ENCODE measurements at regions not wholly inside any gene's neighbourhood (a gene's known extent, or its start where the extent isn't known, plus 50 kb on each side); places are given as distances from the start of the nearest gene placed in this dataset.

DNA sequence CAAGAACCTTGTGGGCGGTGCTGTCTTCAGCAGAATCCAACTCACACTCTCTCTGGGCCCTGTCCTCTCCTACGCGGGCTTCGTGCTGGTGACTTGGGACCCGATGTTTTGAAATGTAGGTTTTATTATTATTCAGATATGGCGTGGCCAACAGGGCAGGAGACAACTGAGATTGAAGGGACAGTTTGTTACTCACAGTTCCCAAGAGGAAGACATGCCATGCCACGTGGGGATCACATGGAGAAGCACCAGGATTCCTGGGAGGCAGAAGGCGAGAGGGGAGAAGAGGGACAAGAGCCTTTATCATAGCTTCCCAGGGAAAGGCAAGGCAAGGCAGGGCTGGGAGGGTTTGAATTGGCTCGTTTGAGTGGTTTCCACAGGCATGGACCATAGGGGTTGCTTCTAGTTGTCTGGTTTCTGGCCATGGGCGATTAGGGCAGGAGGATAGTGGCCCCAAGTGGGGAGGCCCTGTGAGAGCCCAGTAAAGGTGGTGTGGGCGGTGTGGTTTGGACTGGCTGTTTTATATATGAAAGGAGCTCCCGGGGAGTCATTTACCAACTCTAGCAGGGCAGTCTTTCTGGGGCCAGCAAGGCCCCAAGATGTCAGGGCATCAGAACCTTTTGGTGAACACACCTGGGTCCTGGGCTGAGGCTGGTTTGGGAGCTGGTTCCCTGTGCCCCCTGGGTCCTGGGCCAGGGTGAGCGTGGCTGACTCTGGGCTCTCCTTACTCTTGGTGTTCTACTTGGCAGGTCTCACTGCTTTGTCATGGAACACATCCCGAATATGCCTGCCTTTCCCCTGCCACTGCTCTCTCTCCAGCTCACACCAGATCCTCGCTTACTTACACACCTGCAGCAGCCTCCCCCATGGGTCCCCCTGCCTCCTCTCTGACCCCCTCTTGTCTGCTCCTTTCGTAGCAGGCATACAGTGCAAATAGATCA lies 94.0 kb upstream of the ZNF536 start:
- Histone ChIP-seq H3K4me3 (no peak overlapping the region), H3K27ac (peak overlapping the region in 1 of 4 donors; percentile 24), H3K4me1 (peaks cover 0 to 52% (median 8%) of the 10 kb centered on the region in 4 donors), H3K9me3 (peaks cover 0 to 4% (median 0%) of the 10 kb centered on the region in 4 donors), H3K36me3 (no peaks in the 10 kb centered on the region), H3K27me3 (no peaks in the 10 kb centered on the region)
- no peak for DNase-seq (ENCODE audit: low spot score in 2 of 2)
- no peak for TF ChIP-seq POLR2A (IDR thresholded peaks at IDR 0.05)
- WGBS, 2 donors = 84 to 86% methylated on average over 16 of the region's 16 CpGs

DNA sequence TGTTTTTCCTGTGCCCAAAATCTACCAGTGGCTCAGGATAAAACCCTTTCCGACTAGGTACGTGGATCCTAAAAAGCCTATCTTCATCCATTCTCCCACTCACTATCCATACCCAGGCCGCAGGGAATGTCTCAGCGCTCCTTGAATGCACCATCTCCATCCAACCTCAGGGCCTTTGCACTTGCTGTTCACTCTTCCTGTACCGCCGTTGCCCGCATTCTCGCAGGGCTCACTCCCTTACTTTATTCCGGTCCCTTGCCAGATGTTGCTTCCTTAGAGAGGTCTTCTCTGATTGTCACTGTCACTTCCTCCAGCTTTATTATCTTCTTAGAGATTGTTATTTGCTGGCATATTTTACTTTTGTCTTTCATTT lies 93.3 kb upstream of the ZNF536 start:
- H3K27me3 ChIP-seq = no peaks in the 10 kb centered on the region
- no peak overlapping the region for H3K27ac ChIP-seq
- DNase-seq (ENCODE audit: low spot score in 2 of 2) = no peak
- H3K4me1 ChIP-seq = peaks cover 0 to 57% (median 8%) of the 10 kb centered on the region in 4 donors
- H3K9me3 ChIP-seq = no peaks in the 10 kb centered on the region
- H3K4me3 ChIP-seq = no peak overlapping the region
- 95 to 97% methylated on average over 9 of the region's 9 CpGs for WGBS, 2 donors
- no peaks in the 10 kb centered on the region for H3K36me3 ChIP-seq
- TF ChIP-seq POLR2A (IDR thresholded peaks at IDR 0.05) = no peak

GRCh38 chr19:30280018-30280417 lies 92.2 kb upstream of the ZNF536 start:
- no peak for DNase-seq (ENCODE audit: low spot score in 2 of 2)
- TF ChIP-seq POLR2A (IDR thresholded peaks at IDR 0.05) (no peak), CTCF (IDR thresholded peaks at IDR 0.05) (no peak), EP300 (IDR thresholded peaks at IDR 0.05) (no peak)
- Histone ChIP-seq H3K4me3 (no peak overlapping the region), H3K9me3 (no peaks in the 10 kb centered on the region), H3K4me1 (peaks cover 0 to 54% (median 8%) of the 10 kb centered on the region in 4 donors), H3K36me3 (no peaks in the 10 kb centered on the region), H3K27ac (no peak overlapping the region), H3K27me3 (no peaks in the 10 kb centered on the region)
- 85 to 86% methylated on average over 6 of the region's 6 CpGs for WGBS, 2 donors

GRCh38 chr19:30281906-30282305 lies 90.3 kb upstream of the ZNF536 start:
- Histone ChIP-seq H3K9me3 (no peaks in the 10 kb centered on the region), H3K27ac (no peak overlapping the region), H3K4me1 (peaks cover 0 to 41% (median 7%) of the 10 kb centered on the region in 4 donors), H3K4me3 (no peak overlapping the region), H3K36me3 (no peaks in the 10 kb centered on the region), H3K27me3 (no peaks in the 10 kb centered on the region)
- WGBS, 2 donors = 64 to 70% methylated on average over 7 of the region's 7 CpGs
- TF ChIP-seq POLR2A (IDR thresholded peaks at IDR 0.05) = no peak
- TF ChIP-seq EP300 (IDR thresholded peaks at IDR 0.05) = no peak
- no peak for TF ChIP-seq CTCF (IDR thresholded peaks at IDR 0.05)
- DNase-seq (ENCODE audit: low spot score in 2 of 2) = no peak

DNA sequence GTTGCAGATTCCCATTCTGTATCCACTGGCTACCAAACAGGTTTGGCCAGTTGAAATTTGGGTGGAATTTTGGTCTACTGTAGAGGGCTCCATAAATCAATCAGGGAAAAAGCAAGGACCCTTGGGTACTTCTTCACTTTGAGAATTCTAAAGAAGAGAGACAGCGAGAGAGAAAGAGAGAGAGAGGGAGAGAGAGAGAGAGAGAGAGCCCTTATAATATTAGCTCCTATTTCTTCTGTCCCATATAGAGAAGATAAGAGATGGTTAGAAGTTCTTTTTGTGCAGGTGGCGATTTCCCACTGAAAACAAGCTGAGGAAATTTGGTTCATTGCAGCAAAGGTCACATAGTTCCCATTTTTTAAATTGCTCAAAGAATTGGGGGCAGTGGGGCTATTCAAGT lies 88.6 kb upstream of the ZNF536 start:
- Histone ChIP-seq H3K4me3 (no peak overlapping the region), H3K27ac (no peak overlapping the region), H3K36me3 (no peaks in the 10 kb centered on the region), H3K27me3 (no peaks in the 10 kb centered on the region), H3K4me1 (peaks cover 0 to 33% (median 7%) of the 10 kb centered on the region in 4 donors), H3K9me3 (no peaks in the 10 kb centered on the region)
- 48 to 57% methylated on average over 2 of the region's 2 CpGs for WGBS, 2 donors
- no peak for DNase-seq (ENCODE audit: low spot score in 2 of 2)
- TF ChIP-seq POLR2A (IDR thresholded peaks at IDR 0.05) = no peak
- TF ChIP-seq CTCF (IDR thresholded peaks at IDR 0.05) = no peak
- no peak for TF ChIP-seq EP300 (IDR thresholded peaks at IDR 0.05)

DNA sequence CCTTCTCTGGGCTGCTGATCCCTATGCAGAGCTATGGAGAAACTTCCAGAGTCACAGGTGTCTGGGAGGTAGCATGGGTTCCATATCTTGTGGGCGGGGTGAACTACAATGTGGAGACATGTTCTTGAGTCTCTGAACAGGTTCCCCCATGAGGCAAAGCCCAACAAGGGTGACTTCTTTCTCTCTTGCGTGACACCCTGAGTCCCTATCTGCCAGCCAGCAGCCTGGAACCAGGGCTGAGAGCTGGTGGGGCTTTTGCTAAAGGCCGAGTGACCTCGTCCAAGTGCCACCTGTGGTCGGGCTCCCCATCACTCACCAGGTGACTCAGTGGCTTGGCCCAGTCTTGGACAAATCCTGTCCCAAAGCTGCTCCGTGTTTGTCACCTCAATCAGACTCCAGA lies 88.0 kb upstream of the ZNF536 start:
- Histone ChIP-seq H3K4me3 (no peak overlapping the region), H3K36me3 (no peaks in the 10 kb centered on the region), H3K27me3 (no peaks in the 10 kb centered on the region), H3K4me1 (peaks cover 0 to 33% (median 7%) of the 10 kb centered on the region in 4 donors), H3K27ac (no peak overlapping the region), H3K9me3 (no peaks in the 10 kb centered on the region)
- DNase-seq (ENCODE audit: low spot score in 2 of 2) = no peak
- TF ChIP-seq CTCF (IDR thresholded peaks at IDR 0.05) (no peak), POLR2A (IDR thresholded peaks at IDR 0.05) (no peak), EP300 (IDR thresholded peaks at IDR 0.05) (no peak)
- WGBS, 2 donors = 80 to 86% methylated on average over 5 to 6 of the region's 6 CpGs

Measured in tibial nerve (tissue), 4 donors.